ENCODE measurements at regions not wholly inside any gene's neighbourhood (a gene's known extent, or its start where the extent isn't known, plus 50 kb on each side); places are given as distances from the start of the nearest gene placed in this dataset.

- Mint-ChIP-seq H3K4me1 (no peaks in the 10 kb centered on the region), H3K36me3 (no peaks in the 10 kb centered on the region), H3K4me3 (no peak overlapping the region), H3K27ac (no peak overlapping the region), H3K9me3 (peaks cover 0 to 4% (median 0%) of the 10 kb centered on the region in 7 donors), H3K27me3 (ENCODE audit: low read depth in 3 of 3) (no peaks in the 10 kb centered on the region)
- Histone ChIP-seq H3K27ac (ENCODE audit: low read depth in 1 of 2, low read length in 2 of 2) (no peak overlapping the region), H3K36me3 (replicated peaks in 1 of 2; ENCODE audit: control insufficient read depth in 1 of 2, insufficient read depth in 2 of 2, low read length in 2 of 2) (no peaks in the 10 kb centered on the region), H3K79me2 (ENCODE audit: insufficient read depth, low read length) (no peaks in the 10 kb centered on the region), H3K4me1 (ENCODE audit: control insufficient read depth in 1 of 2, insufficient read depth in 2 of 2, low read length in 2 of 2) (no peaks in the 10 kb centered on the region), H3K4me2 (replicated peaks; ENCODE audit: extremely low read depth, low read length, poor library complexity, severe bottlenecking) (no peak overlapping the region), H4K20me1 (ENCODE audit: insufficient read depth, low read length) (no peaks in the 10 kb centered on the region), H3K27me3 (ENCODE audit: control insufficient read depth in 2 of 2, insufficient read depth in 2 of 2, low read length in 2 of 2) (no peaks in the 10 kb centered on the region), H2AFZ (ENCODE audit: insufficient read depth, low read depth, low read length, poor library complexity, severe bottlenecking) (no peak overlapping the region), H3K4me3 (replicated peaks in 1 of 3; ENCODE audit: low read depth in 2 of 3, low read length in 3 of 3) (no peak overlapping the region), H3K9ac (ENCODE audit: insufficient read depth, low read length, poor library complexity, severe bottlenecking) (no peak overlapping the region), H3K9me3 (replicated peaks in 1 of 2; ENCODE audit: control insufficient read depth in 1 of 2, insufficient read depth in 1 of 2, low read length in 2 of 2) (no peaks in the 10 kb centered on the region)
- DNase-seq: no peak
- no CpG with 5 or more reads among the region's 3 CpGs for WGBS (ENCODE audit: insufficient coverage)
- TF ChIP-seq, protein P1, sequence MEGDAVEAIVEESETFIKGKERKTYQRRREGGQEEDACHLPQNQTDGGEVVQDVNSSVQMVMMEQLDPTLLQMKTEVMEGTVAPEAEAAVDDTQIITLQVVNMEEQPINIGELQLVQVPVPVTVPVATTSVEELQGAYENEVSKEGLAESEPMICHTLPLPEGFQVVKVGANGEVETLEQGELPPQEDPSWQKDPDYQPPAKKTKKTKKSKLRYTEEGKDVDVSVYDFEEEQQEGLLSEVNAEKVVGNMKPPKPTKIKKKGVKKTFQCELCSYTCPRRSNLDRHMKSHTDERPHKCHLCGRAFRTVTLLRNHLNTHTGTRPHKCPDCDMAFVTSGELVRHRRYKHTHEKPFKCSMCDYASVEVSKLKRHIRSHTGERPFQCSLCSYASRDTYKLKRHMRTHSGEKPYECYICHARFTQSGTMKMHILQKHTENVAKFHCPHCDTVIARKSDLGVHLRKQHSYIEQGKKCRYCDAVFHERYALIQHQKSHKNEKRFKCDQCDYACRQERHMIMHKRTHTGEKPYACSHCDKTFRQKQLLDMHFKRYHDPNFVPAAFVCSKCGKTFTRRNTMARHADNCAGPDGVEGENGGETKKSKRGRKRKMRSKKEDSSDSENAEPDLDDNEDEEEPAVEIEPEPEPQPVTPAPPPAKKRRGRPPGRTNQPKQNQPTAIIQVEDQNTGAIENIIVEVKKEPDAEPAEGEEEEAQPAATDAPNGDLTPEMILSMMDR (IDR thresholded peaks at IDR 0.05): no peak
- intact Hi-C loops (cut with micrococcal nuclease): no loop called here
Observed at GRCh38 chr5:164301708-164302107, 796.3 kb downstream of the MAT2B start.

DNA sequence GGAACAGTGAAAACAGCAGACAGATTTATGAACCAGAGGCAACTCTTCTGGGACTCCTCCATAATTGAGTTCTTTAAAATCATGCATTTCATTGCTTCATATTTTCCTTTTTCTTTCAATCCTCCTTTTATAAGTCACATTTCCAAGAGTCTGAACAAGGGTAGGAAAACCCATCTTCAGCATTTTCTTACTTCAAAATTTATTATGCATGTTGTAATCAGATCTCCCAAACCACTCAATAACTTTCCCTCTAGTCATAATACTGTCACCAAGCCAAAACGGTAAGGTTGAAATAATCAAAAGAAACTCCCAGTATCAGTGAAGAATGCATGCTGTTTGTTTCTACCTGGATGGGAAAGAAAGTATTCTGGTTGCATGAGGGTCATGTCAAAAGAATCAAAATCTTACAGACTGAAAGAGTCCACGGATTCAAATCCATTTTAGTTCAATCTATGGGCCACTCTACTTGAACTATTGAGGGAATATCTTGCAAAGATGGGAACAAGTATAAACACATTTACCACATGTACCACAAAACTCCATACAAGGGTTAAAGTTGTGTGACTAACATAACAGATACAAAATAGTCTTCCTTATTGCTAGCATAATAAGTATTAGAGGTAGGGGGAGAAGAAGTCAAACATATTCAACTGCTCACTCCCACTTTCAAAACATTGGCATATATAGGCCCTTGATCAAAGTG lies 797.3 kb downstream of the MAT2B start:
- TF ChIP-seq, protein P1 (IDR thresholded peaks at IDR 0.05): no peak
- Histone ChIP-seq H2AFZ (ENCODE audit: insufficient read depth, low read depth, low read length, poor library complexity, severe bottlenecking) (no peak overlapping the region), H4K20me1 (ENCODE audit: insufficient read depth, low read length) (no peaks in the 10 kb centered on the region), H3K4me2 (replicated peaks; ENCODE audit: extremely low read depth, low read length, poor library complexity, severe bottlenecking) (no peak overlapping the region), H3K79me2 (ENCODE audit: insufficient read depth, low read length) (no peaks in the 10 kb centered on the region), H3K36me3 (replicated peaks in 1 of 2; ENCODE audit: control insufficient read depth in 1 of 2, insufficient read depth in 2 of 2, low read length in 2 of 2) (no peaks in the 10 kb centered on the region), H3K27ac (ENCODE audit: low read depth in 1 of 2, low read length in 2 of 2) (no peak overlapping the region), H3K4me1 (ENCODE audit: control insufficient read depth in 1 of 2, insufficient read depth in 2 of 2, low read length in 2 of 2) (no peaks in the 10 kb centered on the region), H3K9ac (ENCODE audit: insufficient read depth, low read length, poor library complexity, severe bottlenecking) (no peak overlapping the region), H3K4me3 (replicated peaks in 1 of 3; ENCODE audit: low read depth in 2 of 3, low read length in 3 of 3) (no peak overlapping the region), H3K27me3 (ENCODE audit: control insufficient read depth in 2 of 2, insufficient read depth in 2 of 2, low read length in 2 of 2) (no peaks in the 10 kb centered on the region), H3K9me3 (replicated peaks in 1 of 2; ENCODE audit: control insufficient read depth in 1 of 2, insufficient read depth in 1 of 2, low read length in 2 of 2) (no peaks in the 10 kb centered on the region)
- Mint-ChIP-seq H3K4me3 (no peak overlapping the region), H3K36me3 (no peaks in the 10 kb centered on the region), H3K27me3 (ENCODE audit: low read depth in 3 of 3) (no peaks in the 10 kb centered on the region), H3K9me3 (peaks cover 0 to 4% (median 0%) of the 10 kb centered on the region in 7 donors), H3K4me1 (no peaks in the 10 kb centered on the region), H3K27ac (no peak overlapping the region)
- no peak for DNase-seq
- no CpG with 5 or more reads among the region's 2 CpGs for WGBS (ENCODE audit: insufficient coverage)
- intact Hi-C loops (cut with micrococcal nuclease): no loop called here

Measured in CD14-positive monocyte (primary cell).